Glutamatergic neuron (in vitro differentiated cells): ENCODE measurements at regions not wholly inside any gene's neighbourhood (a gene's known extent, or its start where the extent isn't known, plus 50 kb on each side); places are given as distances from the start of the nearest gene placed in this dataset.

Experiments used
- DNase-seq: peaks from one replicate; pipeline ENCODE4 v3.0.0; 2022
- H3K27ac Mint-ChIP-seq: one replicate; pipeline ENCODE4 v1.8.0; 2020; ENCODE audit warnings: mild to moderate bottlenecking, mixed read lengths, inconsistent platforms; ENCODE audit not compliant: unreplicated experiment
- H3K27me3 Mint-ChIP-seq: one replicate; pipeline ENCODE4 v1.8.0; 2020; ENCODE audit warnings: mild to moderate bottlenecking, moderate library complexity, mixed read lengths, inconsistent platforms; ENCODE audit not compliant: unreplicated experiment
- H3K36me3 Mint-ChIP-seq: one replicate; pipeline ENCODE4 v1.8.0; 2020; ENCODE audit warnings: mild to moderate bottlenecking, mixed read lengths, inconsistent platforms; ENCODE audit not compliant: unreplicated experiment
- H3K4me1 Mint-ChIP-seq: one replicate; pipeline ENCODE4 v1.8.0; 2020; ENCODE audit warnings: mild to moderate bottlenecking, low read depth, mixed read lengths, inconsistent platforms; ENCODE audit not compliant: unreplicated experiment
- H3K4me3 Mint-ChIP-seq: one replicate; pipeline ENCODE4 v1.8.0; 2020; ENCODE audit warnings: mild to moderate bottlenecking, mixed read lengths, inconsistent platforms; ENCODE audit not compliant: unreplicated experiment
- H3K9me3 Mint-ChIP-seq: one replicate; pipeline ENCODE4 v1.8.0; 2020; ENCODE audit warnings: mild to moderate bottlenecking, moderate library complexity, mixed read lengths, inconsistent platforms; ENCODE audit not compliant: unreplicated experiment
- CTCF ChIP-seq: fragments of 200-600 bp; sonication (generic); IDR thresholded peaks from one replicate; pipeline ENCODE4 v1.5.0; 2021; ENCODE audit not compliant: partially characterized antibody, unreplicated experiment

GRCh38 chr5:21244982-21245381 lies 1257.0 kb upstream of the CDH18 start:
- H3K27ac Mint-ChIP-seq, result no peak overlapping the region
- H3K4me3 Mint-ChIP-seq, result no peak overlapping the region
- no peak for DNase-seq
- no peaks in the 10 kb centered on the region for H3K27me3 Mint-ChIP-seq
- H3K36me3 Mint-ChIP-seq, result peaks cover 5% of the 10 kb centered on the region
- no peaks in the 10 kb centered on the region for H3K4me1 Mint-ChIP-seq
- H3K9me3 Mint-ChIP-seq, result no peaks in the 10 kb centered on the region
- TF ChIP-seq CTCF, result no peak

DNA sequence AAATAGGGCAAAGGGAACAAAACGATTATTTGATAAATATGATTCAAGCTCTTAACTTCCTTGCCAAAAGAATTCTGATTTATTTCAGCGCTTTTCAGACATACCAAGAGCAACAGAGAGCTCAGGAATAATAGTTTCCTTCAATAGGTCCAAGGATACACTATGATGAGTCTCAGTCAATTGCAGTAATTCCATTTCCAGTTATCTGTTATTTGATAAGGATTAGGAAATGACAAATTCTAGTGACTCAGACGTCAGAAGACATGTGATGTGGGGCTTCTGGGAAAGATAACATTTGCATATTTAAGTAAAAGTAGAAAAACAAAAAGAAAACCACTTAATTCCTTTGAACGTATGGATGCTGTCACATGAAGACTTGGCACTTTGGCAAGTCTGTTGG lies 1250.8 kb upstream of the CDH18 start:
- no peaks in the 10 kb centered on the region for H3K4me1 Mint-ChIP-seq
- H3K27ac Mint-ChIP-seq, result no peak overlapping the region
- no peak for DNase-seq
- TF ChIP-seq CTCF, result no peak
- H3K9me3 Mint-ChIP-seq, result no peaks in the 10 kb centered on the region
- H3K36me3 Mint-ChIP-seq, result no peaks in the 10 kb centered on the region
- H3K27me3 Mint-ChIP-seq, result no peaks in the 10 kb centered on the region
- H3K4me3 Mint-ChIP-seq, result no peak overlapping the region

DNA sequence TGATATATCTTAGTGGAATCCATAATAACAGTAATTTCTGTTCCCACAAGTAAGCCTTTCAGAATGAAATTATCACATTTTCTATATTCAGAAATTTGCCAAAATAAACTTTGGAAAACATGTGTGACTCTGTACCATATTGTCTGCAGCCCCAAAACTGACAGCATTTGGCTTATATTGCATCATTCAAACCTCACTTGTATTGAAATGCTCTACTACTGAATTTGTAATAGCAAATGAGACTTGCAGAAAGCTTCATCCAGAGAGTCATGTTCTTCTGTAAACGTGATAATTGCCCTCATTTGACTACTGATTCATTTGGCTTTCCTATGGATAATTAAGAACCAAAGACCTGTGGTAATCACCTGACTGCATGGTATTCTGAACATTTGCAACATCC lies 1249.5 kb upstream of the CDH18 start:
- Mint-ChIP-seq H3K4me3 (no peak overlapping the region), H3K36me3 (no peaks in the 10 kb centered on the region), H3K27ac (no peak overlapping the region), H3K9me3 (no peaks in the 10 kb centered on the region), H3K4me1 (no peaks in the 10 kb centered on the region), H3K27me3 (no peaks in the 10 kb centered on the region)
- DNase-seq, result no peak
- no peak for TF ChIP-seq CTCF

DNA sequence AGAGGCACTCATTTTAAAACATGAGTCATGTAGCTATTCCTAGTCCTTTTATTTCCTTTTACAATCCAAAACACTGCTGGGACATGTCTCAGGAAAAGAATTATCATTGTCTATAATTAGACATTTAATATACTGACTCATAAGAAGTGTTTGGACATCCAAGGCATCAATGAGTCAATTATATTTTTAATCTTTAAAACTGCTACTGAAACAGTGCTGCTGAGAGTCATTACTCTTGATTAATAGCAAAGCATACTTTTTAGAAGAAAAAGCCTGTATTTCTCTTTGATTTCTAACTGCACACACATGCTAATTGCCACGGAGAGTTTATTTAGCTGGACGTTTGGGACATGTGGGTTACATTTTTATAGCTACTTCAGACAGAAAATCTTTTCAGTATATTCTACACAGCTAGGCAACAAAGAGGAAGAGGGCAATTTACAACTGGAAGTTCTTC lies 1249.0 kb upstream of the CDH18 start:
- H3K36me3 Mint-ChIP-seq, result no peaks in the 10 kb centered on the region
- no peak overlapping the region for H3K4me3 Mint-ChIP-seq
- H3K4me1 Mint-ChIP-seq, result no peaks in the 10 kb centered on the region
- no peaks in the 10 kb centered on the region for H3K9me3 Mint-ChIP-seq
- H3K27me3 Mint-ChIP-seq, result no peaks in the 10 kb centered on the region
- no peak for TF ChIP-seq CTCF
- DNase-seq, result no peak
- no peak overlapping the region for H3K27ac Mint-ChIP-seq

- Mint-ChIP-seq H3K27ac (no peak overlapping the region), H3K4me1 (no peaks in the 10 kb centered on the region), H3K4me3 (no peak overlapping the region), H3K36me3 (no peaks in the 10 kb centered on the region), H3K27me3 (no peaks in the 10 kb centered on the region), H3K9me3 (no peaks in the 10 kb centered on the region)
- DNase-seq, result no peak
- no peak for TF ChIP-seq CTCF
These were observed 1248.1 kb upstream of the CDH18 start for GRCh38 chr5:21236104-21236503.
